NOMO-1 treated with DMSO at 0.1 percent for 48 hours (cell line): ENCODE measurements at regions not wholly inside any gene's neighbourhood (a gene's known extent, or its start where the extent isn't known, plus 50 kb on each side); places are given as distances from the start of the nearest gene placed in this dataset.
"Not testable (repeated sequence)": the region's sequence is repeated elsewhere in the genome, so short reads cannot be mapped to it uniquely, and the experiment has no call there.

Experiments
- DNase-seq: peaks from one replicate; lab custom pipeline; 2025; ENCODE audit not compliant: unreplicated experiment; lab: John Stamatoyannopoulos, UW

GRCh38 chr10:3928078-3928477 is 143.1 kb upstream of the KLF6 start:
- DNase-seq, result no peak

DNA sequence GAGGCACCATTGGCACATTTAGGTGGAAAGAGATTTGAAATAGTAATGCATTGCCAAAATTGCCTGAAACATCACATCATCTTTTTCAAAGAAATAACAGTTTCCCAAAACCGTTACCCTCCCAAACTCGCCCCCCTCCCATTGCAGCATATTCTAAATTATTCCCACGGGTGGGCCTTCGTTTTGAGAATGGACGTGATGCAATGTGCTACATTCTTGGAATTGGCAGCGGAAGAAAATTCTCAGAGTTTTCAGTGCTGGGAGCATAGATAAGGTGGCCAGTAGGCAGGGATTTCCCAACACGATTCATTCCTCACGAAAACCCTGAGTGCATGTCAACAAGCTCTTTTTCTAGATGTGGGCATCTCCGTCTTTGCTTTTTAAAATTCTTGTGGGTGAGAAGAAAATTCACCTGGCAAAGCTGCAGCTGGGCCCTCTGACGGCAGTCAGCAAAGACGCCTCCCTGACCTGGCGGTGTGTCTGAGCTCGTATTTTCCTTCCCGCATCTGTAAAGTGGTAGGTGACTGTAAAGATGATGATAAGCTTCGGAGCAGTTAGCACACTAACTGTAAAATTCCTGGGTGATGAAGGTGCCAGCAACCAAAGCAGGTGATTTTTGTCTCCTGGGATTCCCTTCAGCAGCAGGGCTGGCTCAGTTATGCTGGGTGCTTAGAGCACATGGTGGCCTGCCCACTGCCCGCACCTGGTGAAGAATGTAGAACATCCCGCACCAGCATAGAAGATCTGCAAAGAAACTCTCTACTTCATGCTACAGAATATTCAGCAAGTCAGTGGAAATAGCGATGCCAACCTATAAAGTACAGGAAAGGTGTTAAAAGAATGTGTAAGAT is 141.9 kb upstream of the KLF6 start:
- DNase-seq, result no peak

- DNase-seq, result no peak
Observed at GRCh38 chr10:3926258-3926657, 141.2 kb upstream of the KLF6 start.

DNA sequence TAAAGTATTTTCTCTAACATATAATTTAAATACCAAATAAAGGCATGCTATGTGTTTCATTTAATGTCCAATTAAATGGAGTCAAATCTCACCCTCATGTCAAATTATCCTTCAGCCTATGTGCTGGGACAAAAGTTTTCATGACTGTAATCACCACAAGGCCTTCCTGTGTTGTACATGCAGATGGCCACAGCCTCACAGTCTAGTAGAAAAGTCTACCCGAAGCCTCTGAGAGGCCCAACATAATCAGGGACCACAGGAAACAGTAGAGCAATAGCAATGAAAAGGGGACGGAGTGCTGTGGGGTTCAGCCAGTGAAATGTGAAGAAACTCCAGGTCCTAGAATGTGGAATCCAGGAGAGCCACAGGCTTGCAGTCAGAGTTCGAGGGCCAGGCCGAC is 140.2 kb upstream of the KLF6 start:
- DNase-seq, result no peak

GRCh38 chr10:3924344-3924743 is 139.3 kb upstream of the KLF6 start:
- DNase-seq, result no peak

GRCh38 chr10:3923033-3923432 is 138.0 kb upstream of the KLF6 start:
- DNase-seq, result no peak

DNA sequence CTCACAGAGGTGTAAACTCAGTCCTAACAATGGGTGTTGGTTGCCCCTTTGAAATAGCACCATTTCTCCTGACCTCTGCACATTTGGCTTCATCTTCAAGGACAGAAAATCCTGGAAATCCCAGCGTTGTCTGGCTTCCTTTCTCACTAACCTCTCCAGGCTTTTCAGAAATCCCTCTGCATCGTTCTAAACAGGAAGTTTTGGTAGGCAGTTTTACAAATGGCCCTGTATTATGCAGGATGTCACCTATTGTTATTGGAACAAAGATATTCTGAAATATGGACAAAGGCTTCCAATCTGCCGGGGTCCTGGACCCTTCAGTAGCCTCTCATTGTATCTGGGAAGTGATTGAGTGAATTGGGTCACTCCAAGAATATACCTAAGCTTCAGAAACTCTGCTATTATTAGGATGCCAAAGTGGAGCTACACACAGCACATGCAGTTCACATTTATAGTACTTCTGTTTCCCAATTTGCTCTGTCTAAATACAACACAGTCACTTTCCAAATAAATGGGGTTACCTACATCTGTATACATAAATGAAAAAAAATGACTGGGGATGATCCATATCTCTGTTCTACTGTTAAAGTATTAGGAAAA is 134.8 kb upstream of the KLF6 start:
- DNase-seq, result no peak

DNA sequence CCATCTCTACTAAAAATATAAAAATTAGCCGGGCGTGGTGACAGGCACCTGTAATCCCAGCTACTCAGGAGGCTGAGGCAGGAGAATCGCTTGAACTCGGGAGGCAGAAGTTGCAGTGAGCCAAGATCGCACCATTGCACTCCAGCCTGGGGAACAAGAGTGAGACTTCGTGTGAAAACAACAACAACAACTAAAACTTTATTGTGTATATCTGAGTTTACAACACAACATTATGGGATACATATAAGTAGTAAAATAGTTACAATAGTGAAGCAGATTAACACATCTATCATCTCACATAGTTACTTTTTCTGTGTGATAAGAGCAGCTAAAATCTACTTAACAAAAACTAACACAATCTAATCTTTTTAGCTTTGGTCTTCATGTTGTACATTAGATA is 132.4 kb upstream of the KLF6 start:
- not testable (repeated sequence) for DNase-seq

DNA sequence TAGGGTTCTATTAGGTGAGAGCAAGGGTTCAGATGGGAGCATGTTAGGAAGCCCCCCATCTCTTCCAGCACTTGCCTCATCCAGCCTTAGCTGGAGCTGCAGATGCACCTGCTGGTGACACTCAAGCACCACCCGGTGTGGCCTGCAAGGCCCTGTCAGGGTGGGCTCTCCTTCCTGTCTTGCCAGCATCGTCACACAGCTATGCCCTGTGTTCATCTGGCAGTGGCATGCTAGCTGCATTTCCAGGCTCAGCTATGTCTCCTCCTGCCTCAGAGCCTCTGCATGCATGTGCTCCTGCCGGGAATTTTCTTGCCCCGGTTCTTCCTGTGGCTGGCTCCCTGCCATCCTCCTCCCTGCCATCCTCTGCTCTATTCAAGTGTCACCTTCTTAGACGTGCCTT is 129.7 kb upstream of the KLF6 start:
- no peak for DNase-seq

- no peak for DNase-seq
Observed at GRCh38 chr10:3911713-3912442, 126.9 kb upstream of the KLF6 start.

DNA sequence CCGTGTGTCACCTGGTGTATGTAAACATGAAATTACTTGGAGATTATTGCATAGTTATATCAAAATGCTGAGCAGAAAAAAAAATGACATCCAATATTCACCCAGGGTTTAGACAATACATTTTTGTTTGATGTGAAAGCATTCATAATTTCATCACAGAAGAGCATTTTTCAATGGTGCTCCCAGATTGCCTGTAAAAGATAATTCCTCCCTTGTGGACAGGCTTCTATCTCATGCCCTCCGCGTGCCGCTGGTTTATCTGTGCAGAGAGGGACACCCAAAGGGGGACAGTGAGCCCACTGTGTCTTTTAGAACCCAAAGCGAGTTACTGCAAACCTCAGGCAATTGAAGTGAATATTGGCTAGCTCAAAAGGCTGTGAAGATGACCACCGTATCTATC is 126.2 kb upstream of the KLF6 start:
- DNase-seq, result no peak

DNA sequence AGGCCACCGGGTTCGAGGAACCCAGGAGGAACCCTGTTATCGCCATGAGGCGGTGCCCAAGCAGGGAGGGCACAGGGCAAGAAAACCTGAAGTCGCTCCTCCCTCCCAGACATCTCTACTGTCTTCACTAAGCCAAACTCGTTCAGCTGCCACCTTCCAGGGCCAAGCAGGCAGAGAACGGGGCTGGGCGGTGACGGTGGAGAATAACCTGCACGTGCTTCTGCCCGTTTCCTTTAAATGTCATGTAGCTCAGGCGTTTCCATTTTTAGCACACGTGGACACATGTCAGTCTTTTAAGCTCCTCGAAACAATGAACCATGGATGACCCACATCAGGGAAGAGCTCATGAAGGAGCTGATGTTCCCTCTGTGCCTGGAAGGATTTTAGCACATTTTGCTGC is 124.3 kb upstream of the KLF6 start:
- no peak for DNase-seq

GRCh38 chr10:3908183-3908582 is 123.2 kb upstream of the KLF6 start:
- no peak for DNase-seq

DNA sequence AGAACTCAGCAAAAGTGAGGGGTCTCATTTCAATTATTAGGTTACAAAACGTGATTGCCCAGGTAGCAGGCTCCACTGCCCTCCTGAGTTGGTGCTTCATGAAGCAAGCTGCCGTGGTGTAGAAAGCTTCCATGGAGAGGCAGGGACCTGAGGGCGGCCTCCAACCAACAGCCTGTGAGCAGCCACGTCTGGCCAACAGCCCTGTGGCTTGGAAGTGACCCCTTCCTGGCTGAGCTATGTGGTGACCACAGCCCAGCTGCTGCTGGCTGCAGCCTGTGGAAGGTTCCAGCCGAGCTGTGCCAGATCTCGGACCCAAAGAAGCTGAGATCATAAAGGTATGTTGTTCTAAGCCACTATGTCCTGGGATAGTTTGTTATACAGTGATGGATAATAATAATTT is 122.5 kb upstream of the KLF6 start:
- no peak for DNase-seq

GRCh38 chr10:3906511-3907111 is 121.6 kb upstream of the KLF6 start:
- DNase-seq, result no peak

GRCh38 chr10:3904419-3904960 is 119.5 kb upstream of the KLF6 start:
- DNase-seq, result no peak

- no peak for DNase-seq
Observed at GRCh38 chr10:3902809-3903410, 117.9 kb upstream of the KLF6 start.

- peak; percentile 40 for DNase-seq
Observed at GRCh38 chr10:3902054-3902808, 117.2 kb upstream of the KLF6 start.

DNA sequence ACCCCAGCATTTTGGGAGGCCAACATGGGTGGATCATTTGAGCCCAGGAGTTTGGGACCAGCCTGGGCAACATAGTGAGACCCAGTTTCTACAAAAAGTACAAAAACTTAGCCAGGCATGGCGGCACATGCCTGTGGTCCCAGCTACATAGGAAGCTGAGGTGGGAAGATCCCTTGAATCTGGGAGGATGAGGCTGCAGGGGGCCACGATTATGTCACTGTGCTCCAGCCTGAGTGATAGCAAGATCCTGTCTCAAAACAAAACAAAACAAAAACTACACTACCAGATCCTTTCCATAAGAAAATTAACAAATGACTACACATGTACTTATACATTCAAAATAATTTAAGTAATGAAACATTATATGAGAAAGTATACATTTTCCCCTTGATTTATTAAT is 116.4 kb upstream of the KLF6 start:
- DNase-seq, result no peak

GRCh38 chr10:3900391-3900790 is 115.4 kb upstream of the KLF6 start:
- no peak for DNase-seq
